Gastrocnemius medialis (tissue), 4 donors: ENCODE measurements at regions not wholly inside any gene's neighbourhood (a gene's known extent, or its start where the extent isn't known, plus 50 kb on each side); places are given as distances from the start of the nearest gene placed in this dataset.

Experiments
- ATAC-seq, 2 donors: fragments of 150-250 bp; one replicate each; pipeline ENCODE4 v1.9.1; 2016
- DNase-seq, 2 donors: peaks; one replicate each; pipeline ENCODE4 v3.0.0-alpha.2; 2019
- H3K27ac ChIP-seq, 4 donors: fragments of 200-600 bp; sonication (generic); 1 replicate in 1 of 4; 2 replicates in 3 of 4; pipeline ENCODE4 v1.5.1; 2016 to 2018; ENCODE audit warnings: mild to moderate bottlenecking in 2 of 4, moderate library complexity in 1 of 4
- H3K27me3 ChIP-seq, 3 donors: fragments of 200-600 bp; sonication (generic) in 2 of 3; 1 replicate in 1 of 3; 2 replicates in 2 of 3; pipeline versions ENCODE4 v1.5.1 to v1.6.0; 2016 to 2019; ENCODE audit warnings: mild to moderate bottlenecking in 1 of 3, moderate library complexity in 1 of 3
- H3K36me3 ChIP-seq, 2 donors: fragments of 200-600 bp; sonication (generic) in 1 of 2; one replicate each; pipeline ENCODE4 v1.5.1; 2017 to 2018
- H3K4me1 ChIP-seq, 2 donors: fragments of 200-600 bp; sonication (generic) in 1 of 2; one replicate each; pipeline ENCODE4 v1.5.1; 2016 to 2017; ENCODE audit warnings: mild to moderate bottlenecking in 2 of 2
- H3K4me3 ChIP-seq, 4 donors: fragments of 200-600 bp; sonication (generic) in 3 of 4; 1 replicate in 1 of 4; 2 replicates in 3 of 4; pipeline ENCODE4 v1.5.1; 2016 to 2019; ENCODE audit warnings: mild to moderate bottlenecking in 2 of 4
- H3K9me3 ChIP-seq, 3 donors: fragments of 200-600 bp; sonication (generic) in 2 of 3; 1 replicate in 1 of 3; 2 replicates in 2 of 3; pipeline ENCODE4 v1.5.1; 2016 to 2019
- POLR2A ChIP-seq, 2 donors: fragments of 450-650 bp; IDR thresholded peaks; one replicate each; pipeline ENCODE4 v1.6.1; 2017; ENCODE audit warnings: antibody characterized with exemption in 2 of 2, mild to moderate bottlenecking in 2 of 2, moderate library complexity in 2 of 2
- in situ Hi-C, 4 donors: fragments of 200-750 bp; cut with MboI; loops; one replicate each; pipeline versions ENCODE4 v1.15.0 to v1.8.0; 2017; ENCODE audit warnings: low sequenced_read_pairs in 4 of 4
- intact Hi-C: fragments of 100-400 bp; cut with DNase I; formaldehyde crosslinking; loops from one replicate; pipeline ENCODE4 v1.15.1; 2023; ENCODE audit warnings: low total_unique reads
- TF ChIP-seq, protein P1 (sequence below), 5 experiments: fragments of 450-650 bp in 3 of 5; fragments of 200-600 bp in 2 of 5; sonication (generic) in 2 of 5; IDR thresholded peaks in 4 of 5; conservative IDR thresholded peaks in 1 of 5; 1 replicate in 4 of 5; 2 replicates in 1 of 5; pipeline ENCODE4 v1.5.1; 2016 to 2019; ENCODE audit warnings: antibody characterized with exemption in 5 of 5, mild to moderate bottlenecking in 3 of 5, moderate library complexity in 3 of 5

DNA sequence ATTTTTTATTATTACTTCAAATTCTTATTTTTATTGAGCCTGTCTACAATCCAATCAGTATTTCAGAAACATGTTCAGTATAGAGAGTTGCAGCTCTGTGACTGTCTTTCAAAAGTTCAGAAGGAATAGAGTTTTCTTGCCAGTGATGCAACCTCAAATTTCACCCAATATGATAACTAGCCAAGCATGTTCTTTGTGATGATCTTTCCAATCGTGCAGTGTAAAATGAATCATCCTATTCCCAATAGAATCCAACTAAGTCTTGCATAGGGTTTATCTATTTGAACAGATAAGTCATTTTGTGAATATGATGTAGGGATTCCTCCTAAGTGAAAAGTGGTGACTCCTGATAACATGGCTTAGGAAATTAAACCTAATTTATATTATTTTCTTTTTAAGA, 937.8 kb downstream of the KCNJ2 start:
- intact Hi-C loops (no loop called here), in situ Hi-C loops (loop anchor here in 1 of 4 donors (25.0 kb wide), 2 partner anchors 330 to 1430 kb away; no protein-coding TSS in a partner anchor)
- ATAC-seq (no peak), DNase-seq (no peak)
- H3K4me3 ChIP-seq, result no peak overlapping the region
- TF ChIP-seq, protein P1, sequence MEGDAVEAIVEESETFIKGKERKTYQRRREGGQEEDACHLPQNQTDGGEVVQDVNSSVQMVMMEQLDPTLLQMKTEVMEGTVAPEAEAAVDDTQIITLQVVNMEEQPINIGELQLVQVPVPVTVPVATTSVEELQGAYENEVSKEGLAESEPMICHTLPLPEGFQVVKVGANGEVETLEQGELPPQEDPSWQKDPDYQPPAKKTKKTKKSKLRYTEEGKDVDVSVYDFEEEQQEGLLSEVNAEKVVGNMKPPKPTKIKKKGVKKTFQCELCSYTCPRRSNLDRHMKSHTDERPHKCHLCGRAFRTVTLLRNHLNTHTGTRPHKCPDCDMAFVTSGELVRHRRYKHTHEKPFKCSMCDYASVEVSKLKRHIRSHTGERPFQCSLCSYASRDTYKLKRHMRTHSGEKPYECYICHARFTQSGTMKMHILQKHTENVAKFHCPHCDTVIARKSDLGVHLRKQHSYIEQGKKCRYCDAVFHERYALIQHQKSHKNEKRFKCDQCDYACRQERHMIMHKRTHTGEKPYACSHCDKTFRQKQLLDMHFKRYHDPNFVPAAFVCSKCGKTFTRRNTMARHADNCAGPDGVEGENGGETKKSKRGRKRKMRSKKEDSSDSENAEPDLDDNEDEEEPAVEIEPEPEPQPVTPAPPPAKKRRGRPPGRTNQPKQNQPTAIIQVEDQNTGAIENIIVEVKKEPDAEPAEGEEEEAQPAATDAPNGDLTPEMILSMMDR (IDR thresholded peaks at IDR 0.05 in 4 of 5, conservative IDR thresholded peaks at IDR 0.05 in 1 of 5), result no peak
- no peak for TF ChIP-seq POLR2A (IDR thresholded peaks at IDR 0.05)
- H3K4me1 ChIP-seq, result no peaks in the 10 kb centered on the region
- H3K9me3 ChIP-seq, result no peaks in the 10 kb centered on the region
- H3K27ac ChIP-seq, result no peak overlapping the region
- H3K27me3 ChIP-seq, result no peaks in the 10 kb centered on the region
- no peaks in the 10 kb centered on the region for H3K36me3 ChIP-seq

- in situ Hi-C loops, result loop anchor here in 1 of 4 donors (25.0 kb wide), 2 partner anchors 328 to 1428 kb away; no protein-coding TSS in a partner anchor
- ATAC-seq (no peak), DNase-seq (no peak)
- Histone ChIP-seq H3K9me3 (no peaks in the 10 kb centered on the region), H3K4me3 (no peak overlapping the region), H3K4me1 (no peaks in the 10 kb centered on the region), H3K27me3 (no peaks in the 10 kb centered on the region), H3K36me3 (no peaks in the 10 kb centered on the region), H3K27ac (no peak overlapping the region)
- intact Hi-C loops, result no loop called here
- TF ChIP-seq POLR2A (IDR thresholded peaks at IDR 0.05), result no peak
- TF ChIP-seq, protein P1 (IDR thresholded peaks at IDR 0.05 in 4 of 5, conservative IDR thresholded peaks at IDR 0.05 in 1 of 5), result no peak
Measured at GRCh38 chr17:71109697-71110096, 940.4 kb downstream of the KCNJ2 start.

GRCh38 chr17:71110326-71110725, 941.0 kb downstream of the KCNJ2 start:
- Histone ChIP-seq H3K36me3 (no peaks in the 10 kb centered on the region), H3K27me3 (no peaks in the 10 kb centered on the region), H3K27ac (no peak overlapping the region), H3K4me1 (no peaks in the 10 kb centered on the region), H3K4me3 (no peak overlapping the region), H3K9me3 (no peaks in the 10 kb centered on the region)
- TF ChIP-seq, protein P1 (IDR thresholded peaks at IDR 0.05 in 4 of 5, conservative IDR thresholded peaks at IDR 0.05 in 1 of 5), result no peak
- TF ChIP-seq POLR2A (IDR thresholded peaks at IDR 0.05), result no peak
- in situ Hi-C loops (loop anchor here in 1 of 4 donors (25.0 kb wide), 2 partner anchors 327 to 1427 kb away; no protein-coding TSS in a partner anchor), intact Hi-C loops (no loop called here)
- ATAC-seq (no peak), DNase-seq (no peak)

GRCh38 chr17:71111460-71111859, 942.1 kb downstream of the KCNJ2 start:
- no peaks in the 10 kb centered on the region for H3K9me3 ChIP-seq
- TF ChIP-seq, protein P1 (IDR thresholded peaks at IDR 0.05 in 4 of 5, conservative IDR thresholded peaks at IDR 0.05 in 1 of 5), result no peak
- TF ChIP-seq POLR2A (IDR thresholded peaks at IDR 0.05), result no peak
- DNase-seq (no peak), ATAC-seq (no peak)
- no peak overlapping the region for H3K27ac ChIP-seq
- no peak overlapping the region for H3K4me3 ChIP-seq
- intact Hi-C loops, result no loop called here
- no peaks in the 10 kb centered on the region for H3K36me3 ChIP-seq
- no peaks in the 10 kb centered on the region for H3K27me3 ChIP-seq
- in situ Hi-C loops, result loop anchor here in 1 of 4 donors (25.0 kb wide), 2 partner anchors 326 to 1426 kb away; no protein-coding TSS in a partner anchor
- no peaks in the 10 kb centered on the region for H3K4me1 ChIP-seq

DNA sequence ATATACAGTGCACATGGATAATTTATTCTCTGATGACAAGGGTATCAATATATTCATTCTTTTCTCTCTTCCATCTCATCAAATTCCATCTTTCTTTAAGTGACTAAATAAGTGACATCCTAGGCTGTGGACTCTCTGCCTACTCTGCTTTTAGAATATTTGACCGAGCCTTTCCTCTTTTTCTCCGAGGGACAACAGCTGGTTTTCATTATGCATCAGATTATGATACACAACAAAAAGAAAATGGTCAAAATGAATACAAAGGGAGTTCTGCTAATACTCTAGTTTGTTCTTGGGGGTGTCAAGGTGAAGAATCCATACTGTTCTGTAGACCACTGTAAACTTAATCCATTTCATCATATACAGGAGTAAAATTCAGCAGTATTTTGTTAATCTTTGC, 942.6 kb downstream of the KCNJ2 start:
- no peak for ATAC-seq
- intact Hi-C loops, result no loop called here
- H3K27ac ChIP-seq, result no peak overlapping the region
- H3K4me3 ChIP-seq, result no peak overlapping the region
- no peaks in the 10 kb centered on the region for H3K9me3 ChIP-seq
- no peak for DNase-seq
- no peaks in the 10 kb centered on the region for H3K36me3 ChIP-seq
- no peak for TF ChIP-seq POLR2A (IDR thresholded peaks at IDR 0.05)
- TF ChIP-seq, protein P1 (IDR thresholded peaks at IDR 0.05 in 4 of 5, conservative IDR thresholded peaks at IDR 0.05 in 1 of 5), result no peak
- no peaks in the 10 kb centered on the region for H3K4me1 ChIP-seq
- no peaks in the 10 kb centered on the region for H3K27me3 ChIP-seq
- in situ Hi-C loops, result loop anchor here in 1 of 4 donors (25.0 kb wide), 2 partner anchors 325 to 1425 kb away; no protein-coding TSS in a partner anchor
